ENCODE measurements at regions not wholly inside any gene's neighbourhood (a gene's known extent, or its start where the extent isn't known, plus 50 kb on each side); places are given as distances from the start of the nearest gene placed in this dataset.

- WGBS (ENCODE audit: low lambda C conversion rate, missing lambda C conversion rate) = 96% methylated on average over 7 of the region's 7 CpGs
- Histone ChIP-seq H2AFZ (no peak overlapping the region), H3K9me2 (replicated peaks; ENCODE audit: insufficient read depth) (no peaks in the 10 kb centered on the region), H3K4me1 (ENCODE audit: insufficient read depth) (no peaks in the 10 kb centered on the region), H3K27ac (no peak overlapping the region), H3K79me2 (no peaks in the 10 kb centered on the region), H3K27me3 (no peaks in the 10 kb centered on the region), H3K4me2 (no peak overlapping the region), H3K4me3 (no peak overlapping the region), H3K36me3 (replicated peaks; ENCODE audit: insufficient read depth, low read depth) (no peaks in the 10 kb centered on the region), H4K20me1 (ENCODE audit: insufficient read depth, poor library complexity, severe bottlenecking) (no peaks in the 10 kb centered on the region), H3K9me3 (ENCODE audit: low read depth) (no peaks in the 10 kb centered on the region)
- TF ChIP-seq EZH2phosphoT487 (IDR thresholded peaks at IDR 0.05; ENCODE audit: low read depth, severe bottlenecking, unreplicated experiment) (no peak), CTCF (IDR thresholded peaks at IDR 0.05; ENCODE audit: poor library complexity) (no peak), EZH2 (IDR thresholded peaks at IDR 0.05; ENCODE audit: borderline replicate concordance) (no peak)
- DNase-seq (ENCODE audit: low spot score) = no peak
Observed at GRCh38 chr11:69557266-69557665, 75.8 kb downstream of the LINC01488 start.

GRCh38 chr11:69558519-69558941, 77.1 kb downstream of the LINC01488 start:
- H2AFZ ChIP-seq = no peak overlapping the region
- no peaks in the 10 kb centered on the region for H3K9me3 ChIP-seq (ENCODE audit: low read depth)
- TF ChIP-seq CTCF (IDR thresholded peaks at IDR 0.05; ENCODE audit: poor library complexity) (no peak), EZH2phosphoT487 (IDR thresholded peaks at IDR 0.05; ENCODE audit: low read depth, severe bottlenecking, unreplicated experiment) (no peak), EZH2 (IDR thresholded peaks at IDR 0.05; ENCODE audit: borderline replicate concordance) (no peak)
- H3K9me2 ChIP-seq (replicated peaks; ENCODE audit: insufficient read depth) = no peaks in the 10 kb centered on the region
- WGBS (ENCODE audit: low lambda C conversion rate, missing lambda C conversion rate) = 66% methylated on average over 12 of the region's 12 CpGs
- no peaks in the 10 kb centered on the region for H4K20me1 ChIP-seq (ENCODE audit: insufficient read depth, poor library complexity, severe bottlenecking)
- no peak for DNase-seq (ENCODE audit: low spot score)
- no peaks in the 10 kb centered on the region for H3K36me3 ChIP-seq (replicated peaks; ENCODE audit: insufficient read depth, low read depth)
- no peaks in the 10 kb centered on the region for H3K79me2 ChIP-seq
- H3K27me3 ChIP-seq = no peaks in the 10 kb centered on the region
- no peaks in the 10 kb centered on the region for H3K4me1 ChIP-seq (ENCODE audit: insufficient read depth)
- no peak overlapping the region for H3K27ac ChIP-seq
- no peak overlapping the region for H3K4me3 ChIP-seq
- H3K4me2 ChIP-seq = no peak overlapping the region

- no peak overlapping the region for H3K27ac ChIP-seq
- TF ChIP-seq EZH2 (IDR thresholded peaks at IDR 0.05; ENCODE audit: borderline replicate concordance) = no peak
- no peak for TF ChIP-seq CTCF (IDR thresholded peaks at IDR 0.05; ENCODE audit: poor library complexity)
- no peak for TF ChIP-seq EZH2phosphoT487 (IDR thresholded peaks at IDR 0.05; ENCODE audit: low read depth, severe bottlenecking, unreplicated experiment)
- no peaks in the 10 kb centered on the region for H3K4me1 ChIP-seq (ENCODE audit: insufficient read depth)
- DNase-seq (ENCODE audit: low spot score) = no peak
- H2AFZ ChIP-seq = no peak overlapping the region
- no peaks in the 10 kb centered on the region for H3K36me3 ChIP-seq (replicated peaks; ENCODE audit: insufficient read depth, low read depth)
- H3K79me2 ChIP-seq = no peaks in the 10 kb centered on the region
- no peaks in the 10 kb centered on the region for H3K9me3 ChIP-seq (ENCODE audit: low read depth)
- H3K27me3 ChIP-seq = no peaks in the 10 kb centered on the region
- H3K9me2 ChIP-seq (replicated peaks; ENCODE audit: insufficient read depth) = no peaks in the 10 kb centered on the region
- no peak overlapping the region for H3K4me3 ChIP-seq
- H4K20me1 ChIP-seq (ENCODE audit: insufficient read depth, poor library complexity, severe bottlenecking) = no peaks in the 10 kb centered on the region
- no peak overlapping the region for H3K4me2 ChIP-seq
- WGBS (ENCODE audit: low lambda C conversion rate, missing lambda C conversion rate) = 81% methylated on average over 5 of the region's 5 CpGs
Observed at GRCh38 chr11:69559181-69559580, 77.7 kb downstream of the LINC01488 start.

Measured in hepatocyte (in vitro differentiated cells).